WTC11 (cell line): ENCODE measurements at regions not wholly inside any gene's neighbourhood (a gene's known extent, or its start where the extent isn't known, plus 50 kb on each side); places are given as distances from the start of the nearest gene placed in this dataset.

Experiments
- ATAC-seq: fragments of 200-7000 bp; cut with Tn5 transposase; 2 replicates; pipeline ENCODE4 v1.10.0; 2021; ENCODE audit warnings: mild to moderate bottlenecking, moderate library complexity
- CTCF ChIA-PET: fragments of 300-600 bp; sonication (Branson Sonifier 250); formaldehyde crosslinking; loops from one replicate; lab custom pipeline; 2021; ENCODE audit warnings: antibody characterized with exemption; lab: Charles Lee
- POLR2A ChIA-PET: fragments of 350-600 bp; sonication (Branson Sonifier 250); formaldehyde crosslinking; loops from one replicate; lab custom pipeline; 2021; ENCODE audit warnings: antibody characterized with exemption; lab: Charles Lee
- DNase-seq: peaks from one replicate; pipeline ENCODE4 v3.0.0; 2021; ENCODE audit warnings: low spot score
- H3K27ac Mint-ChIP-seq: 2 replicates; pipeline ENCODE4 v1.8.0; 2021; ENCODE audit warnings: mixed read lengths
- H3K27me3 Mint-ChIP-seq: 2 replicates; pipeline ENCODE4 v1.8.0; 2021; ENCODE audit warnings: low read depth, mild to moderate bottlenecking, moderate library complexity, mixed read lengths
- H3K36me3 Mint-ChIP-seq: 2 replicates; pipeline ENCODE4 v1.8.0; 2021; ENCODE audit warnings: mixed read lengths
- H3K4me1 Mint-ChIP-seq: 2 replicates; pipeline ENCODE4 v1.8.0; 2022; ENCODE audit warnings: mixed read lengths
- H3K4me3 Mint-ChIP-seq: 2 replicates; pipeline ENCODE4 v1.8.0; 2021; ENCODE audit warnings: mild to moderate bottlenecking, moderate library complexity, mixed read lengths
- H3K9me3 Mint-ChIP-seq: 2 replicates; pipeline ENCODE4 v1.8.0; 2021; ENCODE audit warnings: mixed read lengths
- AR ChIP-seq: fragments of 250-450 bp; sonication (Bioruptor Pico); IDR thresholded peaks from 2 replicates; pipeline ENCODE4 v1.9.0; 2021; ENCODE audit warnings: mild to moderate bottlenecking
- ARID4B ChIP-seq: sonication (generic); formaldehyde crosslinking; IDR thresholded peaks from 2 replicates; pipeline ENCODE4 v1.8.0; 2023; ENCODE audit warnings: missing genetic modification reagents, mild to moderate bottlenecking, borderline replicate concordance
- ATF1 ChIP-seq: sonication (generic); formaldehyde crosslinking; IDR thresholded peaks from 2 replicates; pipeline ENCODE4 v1.8.1; 2023; ENCODE audit warnings: mild to moderate bottlenecking, moderate library complexity, missing genetic modification reagents
- E2F1 ChIP-seq: sonication (generic); formaldehyde crosslinking; IDR thresholded peaks from 2 replicates; pipeline ENCODE4 v1.8.0; 2022; ENCODE audit warnings: mild to moderate bottlenecking, missing genetic modification reagents
- EMX1 ChIP-seq: fragments of 250-450 bp; sonication (Bioruptor Pico); IDR thresholded peaks from 2 replicates; pipeline ENCODE4 v1.8.0; 2021; ENCODE audit warnings: mild to moderate bottlenecking
- ERG ChIP-seq: fragments of 250-450 bp; sonication (Bioruptor Pico); IDR thresholded peaks from 2 replicates; pipeline ENCODE4 v1.8.0; 2021; ENCODE audit warnings: mild to moderate bottlenecking
- ESRRA ChIP-seq: sonication (generic); formaldehyde crosslinking; IDR thresholded peaks from 2 replicates; pipeline ENCODE4 v1.8.1; 2022; ENCODE audit warnings: mild to moderate bottlenecking, missing genetic modification reagents, borderline replicate concordance
- GTF2I ChIP-seq: fragments of 250-450 bp; sonication (Bioruptor Pico); conservative IDR thresholded peaks from 2 replicates; pipeline ENCODE4 v1.4.0; 2021; ENCODE audit warnings: mild to moderate bottlenecking
- IRF1 ChIP-seq: sonication (generic); formaldehyde crosslinking; IDR thresholded peaks from 2 replicates; pipeline ENCODE4 v1.8.0; 2023; ENCODE audit warnings: missing genetic modification reagents
- KAT7 ChIP-seq: sonication (generic); formaldehyde crosslinking; IDR thresholded peaks from 2 replicates; pipeline ENCODE4 v1.8.1; 2023; ENCODE audit warnings: missing genetic modification reagents, mild to moderate bottlenecking, borderline replicate concordance
- MAX ChIP-seq: sonication (generic); formaldehyde crosslinking; IDR thresholded peaks from 2 replicates; pipeline ENCODE4 v1.8.0; 2022; ENCODE audit warnings: mild to moderate bottlenecking, missing genetic modification reagents
- PRDM15 ChIP-seq: sonication (generic); formaldehyde crosslinking; IDR thresholded peaks from 2 replicates; pipeline ENCODE4 v1.8.0; 2022; ENCODE audit warnings: missing genetic modification reagents
- RORB ChIP-seq: fragments of 250-450 bp; sonication (Bioruptor Pico); IDR thresholded peaks from 2 replicates; pipeline ENCODE4 v1.9.0; 2021; ENCODE audit warnings: mild to moderate bottlenecking
- TEAD1 ChIP-seq: sonication (generic); formaldehyde crosslinking; IDR thresholded peaks from 2 replicates; pipeline ENCODE4 v1.8.0; 2022; ENCODE audit warnings: mild to moderate bottlenecking, missing genetic modification reagents
- TEAD4 ChIP-seq: sonication (generic); formaldehyde crosslinking; IDR thresholded peaks from 2 replicates; pipeline ENCODE4 v1.8.0; 2022; ENCODE audit warnings: mild to moderate bottlenecking, missing genetic modification reagents
- ZNF121 ChIP-seq: sonication (generic); formaldehyde crosslinking; IDR thresholded peaks from 2 replicates; pipeline ENCODE4 v1.8.0; 2023; ENCODE audit warnings: missing genetic modification reagents
- ZNF232 ChIP-seq: sonication (generic); formaldehyde crosslinking; IDR thresholded peaks from 2 replicates; pipeline ENCODE4 v1.8.0; 2022; ENCODE audit warnings: mild to moderate bottlenecking, missing genetic modification reagents
- ZNF416 ChIP-seq: fragments of 250-450 bp; sonication (Bioruptor Pico); IDR thresholded peaks from 2 replicates; pipeline ENCODE4 v1.9.0; 2021; ENCODE audit warnings: mild to moderate bottlenecking, inconsistent platforms
- ZNF425 ChIP-seq: fragments of 250-450 bp; sonication (Bioruptor Pico); conservative IDR thresholded peaks from 2 replicates; pipeline ENCODE4 v1.9.0; 2021; ENCODE audit warnings: mild to moderate bottlenecking
- ZNF512 ChIP-seq: sonication (generic); formaldehyde crosslinking; IDR thresholded peaks from 2 replicates; pipeline ENCODE4 v1.8.1; 2022; ENCODE audit warnings: missing genetic modification reagents, borderline replicate concordance

- TF ChIP-seq EMX1 (CRISPR knock-in tag) = no peak
- TF ChIP-seq IRF1 = no peak
- no peak for TF ChIP-seq E2F1 (CRISPR knock-in tag)
- TF ChIP-seq ZNF232 (CRISPR knock-in tag) = no peak
- TF ChIP-seq TEAD1 (CRISPR knock-in tag) = no peak
- no peak for TF ChIP-seq ARID4B (CRISPR knock-in tag)
- TF ChIP-seq ZNF121 = no peak
- no peak for TF ChIP-seq ZNF425
- no peak for TF ChIP-seq GTF2I (CRISPR knock-in tag)
- no peak for TF ChIP-seq ERG (CRISPR knock-in tag)
- TF ChIP-seq RORB (CRISPR knock-in tag) = no peak
- no peak for TF ChIP-seq PRDM15 (CRISPR knock-in tag)
- TF ChIP-seq ZNF416 (CRISPR knock-in tag) = no peak
- TF ChIP-seq ATF1 (CRISPR knock-in tag) = no peak
- no peak for TF ChIP-seq TEAD4 (CRISPR knock-in tag)
- TF ChIP-seq KAT7 (CRISPR knock-in tag) = no peak
- TF ChIP-seq AR (CRISPR knock-in tag) = no peak
- no peak for TF ChIP-seq MAX (CRISPR knock-in tag)
- no peak for TF ChIP-seq ZNF512
- no peak for TF ChIP-seq ESRRA (CRISPR knock-in tag)
- H3K27me3 Mint-ChIP-seq = no peaks in the 10 kb centered on the region
- H3K9me3 Mint-ChIP-seq = peaks cover 6% of the 10 kb centered on the region; the same call in 1 of the 2 replicates
- peaks cover 18% of the 10 kb centered on the region for H3K4me1 Mint-ChIP-seq
- no peaks in the 10 kb centered on the region; the same call in 1 of the 2 replicates for H3K36me3 Mint-ChIP-seq
- CTCF ChIA-PET = no interaction called here
- no peak for ATAC-seq
- no peak overlapping the region for H3K27ac Mint-ChIP-seq
- DNase-seq = no peak
- POLR2A ChIA-PET = no interaction called here
- no peak overlapping the region for H3K4me3 Mint-ChIP-seq
These were observed 203.2 kb upstream of the ACVR2A start for GRCh38 chr2:147641651-147642050.
